ENCODE measurements at regions not wholly inside any gene's neighbourhood (a gene's known extent, or its start where the extent isn't known, plus 50 kb on each side); places are given as distances from the start of the nearest gene placed in this dataset.

- TF ChIP-seq ZNF766 (CRISPR knock-in tag; conservative IDR thresholded peaks at IDR 0.05) = no peak
- TF ChIP-seq SIRT6 (IDR thresholded peaks at IDR 0.05; ENCODE audit: low read depth, low read length) = no peak
- no peak for TF ChIP-seq MYBL2 (IDR thresholded peaks at IDR 0.05; ENCODE audit: low read depth)
- no peak for TF ChIP-seq MYBL2 (CRISPR knock-in tag; IDR thresholded peaks at IDR 0.05; ENCODE audit: borderline replicate concordance)
- TF ChIP-seq RB1 (IDR thresholded peaks at IDR 0.05; ENCODE audit: low read depth) = no peak
- no peak for TF ChIP-seq NR2C1 (IDR thresholded peaks at IDR 0.05)
- no peak for TF ChIP-seq NR2C1 (tag; IDR thresholded peaks at IDR 0.05)
These were observed 429.9 kb upstream of the KLF6 start (continued) for GRCh38 chr10:4214908-4215307.

GRCh38 chr10:4213441-4213840 is 428.4 kb upstream of the KLF6 start:
- H2AFZ ChIP-seq (ENCODE audit: low read depth, low read length) = no peak overlapping the region
- no peaks in the 10 kb centered on the region for H3K4me1 ChIP-seq (replicated peaks in 1 of 2; ENCODE audit: control insufficient read depth in 2 of 2, insufficient read depth in 2 of 2, low read length in 2 of 2)
- no peak overlapping the region for H3K27ac ChIP-seq (ENCODE audit: extremely low read depth, low read depth, low read length)
- intact Hi-C loops (cut with micrococcal nuclease) = no loop called here
- POLR2A ChIA-PET = no interaction called here
- DNase-seq (ENCODE audit: extremely low read depth in 1 of 4, low spot score in 3 of 4) (no peak), ATAC-seq (no peak), FAIRE-seq (no peak)
- WGBS (ENCODE audit: insufficient coverage, low coverage, missing lambda C conversion rate) = 0% methylated on average over 4 of the region's 4 CpGs
- TF ChIP-seq ADNP (tag; IDR thresholded peaks at IDR 0.05) = no peak
- TF ChIP-seq ZNF143 (CRISPR knock-in tag; IDR thresholded peaks at IDR 0.05) = no peak
- no peak for TF ChIP-seq ZNF282 (CRISPR knock-in tag; IDR thresholded peaks at IDR 0.05)
- H4K20me1 ChIP-seq (replicated peaks; ENCODE audit: control insufficient read depth, insufficient read depth, low read length) = no peaks in the 10 kb centered on the region
- no peak overlapping the region for H3K4me3 ChIP-seq
- no peak overlapping the region for H3K9ac ChIP-seq (ENCODE audit: insufficient read depth in 1 of 2, low read depth in 2 of 2, low read length in 2 of 2)
- no peaks in the 10 kb centered on the region for H3K79me2 ChIP-seq (ENCODE audit: control insufficient read depth, insufficient read depth, low read length)
- H3K9me3 ChIP-seq (replicated peaks; ENCODE audit: control insufficient read depth, insufficient read depth, low read depth, low read length) = no peaks in the 10 kb centered on the region
- CTCF ChIA-PET (ENCODE audit: low intra/inter-chr PET ratio) = no interaction called here
- peaks cover 0 to 14% of the 10 kb centered on the region in 2 experiments; a peak in 2 of 5 replicates for H3K27me3 ChIP-seq (ENCODE audit: control insufficient read depth in 2 of 2, insufficient read depth in 2 of 2, low read length in 2 of 2)
- no peak overlapping the region for H3K4me2 ChIP-seq (ENCODE audit: insufficient read depth, low read length)
- H3K36me3 ChIP-seq (ENCODE audit: control insufficient read depth, insufficient read depth, low read length) = no peaks in the 10 kb centered on the region
- H3K9me1 ChIP-seq (ENCODE audit: control insufficient read depth, insufficient read depth, low read length) = no peaks in the 10 kb centered on the region
- in situ Hi-C loops (cut with MboI) = no loop called here
- BruUV-seq (replicated peaks) = no TSS peak

Measured in K562 (cell line).